HUDEP-2 (cell line): ENCODE measurements at regions not wholly inside any gene's neighbourhood (a gene's known extent, or its start where the extent isn't known, plus 50 kb on each side); places are given as distances from the start of the nearest gene placed in this dataset.
"Not testable (repeated sequence)": the region's sequence is repeated elsewhere in the genome, so short reads cannot be mapped to it uniquely, and the experiment has no call there.

Source experiments
- DNase-seq, 76 experiments: peaks; one replicate each; lab custom pipeline; 2025; ENCODE audit not compliant: unreplicated experiment in 76 of 76; lab: John Stamatoyannopoulos, UW

DNA sequence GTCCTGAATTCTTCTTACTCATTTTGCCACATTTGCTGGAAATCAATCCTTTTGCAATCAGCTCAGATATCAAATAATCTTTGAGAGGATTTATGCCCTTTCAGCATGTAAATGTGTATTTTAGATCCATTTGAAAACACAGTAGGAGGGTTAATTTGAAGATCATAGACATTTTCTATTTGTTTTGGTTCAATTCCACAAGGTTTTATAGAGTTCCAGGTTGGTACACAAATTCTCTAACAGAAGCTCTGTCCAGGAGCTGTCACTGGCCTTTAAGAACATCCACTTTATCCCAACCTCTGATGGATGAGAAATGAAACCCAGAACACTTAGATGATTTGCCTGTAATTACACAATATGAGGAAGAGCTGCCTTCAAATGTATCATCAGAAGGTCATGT is 157.3 kb upstream of the CHAC2 start:
- DNase-seq: no peak

DNA sequence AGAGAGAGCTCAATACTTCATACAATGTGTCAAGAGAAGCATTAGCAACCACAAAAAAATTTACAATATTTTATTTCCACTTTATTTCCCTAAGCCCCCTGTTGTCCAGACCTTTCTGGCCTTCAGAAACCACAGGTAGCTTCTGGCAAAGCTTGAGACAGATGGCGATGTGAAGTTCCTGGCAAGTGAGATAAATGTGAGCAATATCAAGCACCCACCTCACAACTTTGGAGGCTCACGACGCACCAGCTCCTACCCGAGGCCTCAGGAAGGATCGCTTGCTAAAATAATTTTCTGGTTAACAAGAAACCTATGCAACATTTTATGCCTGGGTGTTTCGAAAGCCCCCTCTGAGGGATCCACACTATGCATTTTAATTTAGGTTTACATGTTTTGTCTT is 158.1 kb upstream of the CHAC2 start:
- DNase-seq: no peak

DNA sequence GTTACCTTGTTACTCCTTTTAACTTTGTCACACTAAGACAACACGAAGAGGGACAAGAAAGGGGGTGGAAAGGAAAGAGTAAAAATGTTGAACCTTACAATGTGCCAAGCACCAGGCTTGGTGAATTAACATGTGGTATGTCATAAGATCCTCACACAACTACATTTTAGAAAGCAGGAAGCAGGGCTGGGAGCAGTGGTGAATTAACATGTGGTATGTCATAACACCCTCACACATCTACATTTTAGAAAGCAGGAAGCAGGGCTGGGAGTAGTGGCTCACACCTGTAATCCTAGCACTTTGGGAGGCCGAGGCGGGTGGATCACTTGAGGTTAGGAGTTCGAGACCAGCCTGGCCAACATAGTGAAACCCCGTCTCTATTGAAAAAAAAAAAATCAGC is 159.3 kb upstream of the CHAC2 start:
- DNase-seq: no peak

DNA sequence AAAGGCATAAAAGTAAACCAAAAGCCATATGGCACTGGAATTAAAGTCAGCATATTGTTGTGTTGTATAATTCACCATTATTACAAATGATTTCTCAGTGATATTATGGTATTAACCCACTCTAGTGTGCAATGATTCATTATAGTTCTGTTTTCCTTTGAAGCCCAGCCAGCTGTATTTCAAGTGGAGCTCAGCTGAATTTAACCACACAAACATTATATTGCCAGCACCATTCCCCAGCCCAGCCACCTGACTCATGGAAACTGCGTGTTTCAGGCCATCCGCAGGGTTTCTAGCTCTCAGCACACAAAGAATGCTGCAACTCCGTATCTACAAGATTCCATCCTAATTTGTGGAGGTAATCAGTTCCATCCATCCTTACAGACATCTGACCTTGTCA is 166.8 kb upstream of the CHAC2 start:
- DNase-seq: no peak

DNA sequence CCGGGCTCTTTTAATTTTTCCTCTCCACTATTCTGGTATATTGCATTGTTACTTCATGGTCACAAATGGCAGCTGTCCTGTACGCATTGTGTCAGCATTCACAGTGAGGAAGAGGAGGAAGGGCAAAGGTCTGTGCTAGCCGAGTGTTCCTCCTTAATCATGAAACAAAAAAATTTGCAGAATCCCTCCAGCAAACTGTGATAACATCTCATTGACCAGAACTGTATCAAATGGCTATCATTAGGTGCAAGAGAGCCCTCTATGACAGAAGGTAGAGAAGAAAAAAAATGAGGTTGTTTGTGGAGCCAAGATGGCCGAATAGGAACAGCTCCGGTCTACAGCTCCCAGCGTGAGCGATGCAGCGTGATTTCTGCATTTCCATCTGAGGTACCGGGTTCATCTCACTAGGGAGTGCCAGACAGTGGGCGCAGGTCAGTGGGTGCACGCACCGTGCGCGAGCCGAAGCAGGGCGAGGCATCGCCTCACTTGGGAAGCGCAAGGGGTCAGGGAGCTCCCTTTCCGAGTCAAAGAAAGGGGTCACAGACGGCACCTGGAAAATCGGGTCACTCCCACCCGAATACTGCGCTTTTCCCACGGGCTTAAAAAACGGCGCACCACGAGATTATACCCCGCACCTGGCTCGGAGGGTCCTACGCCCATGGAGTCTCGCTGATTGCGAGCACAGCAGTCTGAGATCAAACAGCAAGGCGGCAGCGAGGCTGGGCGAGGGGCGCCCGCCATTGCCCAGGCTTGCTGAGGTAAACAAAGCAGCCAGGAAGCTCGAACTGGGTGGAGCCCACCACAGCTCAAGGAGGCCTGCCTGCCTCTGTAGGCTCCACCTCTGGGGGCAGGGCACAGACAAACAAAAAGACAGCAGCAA is 180.6 kb upstream of the CHAC2 start:
- DNase-seq: not testable (repeated sequence)

DNA sequence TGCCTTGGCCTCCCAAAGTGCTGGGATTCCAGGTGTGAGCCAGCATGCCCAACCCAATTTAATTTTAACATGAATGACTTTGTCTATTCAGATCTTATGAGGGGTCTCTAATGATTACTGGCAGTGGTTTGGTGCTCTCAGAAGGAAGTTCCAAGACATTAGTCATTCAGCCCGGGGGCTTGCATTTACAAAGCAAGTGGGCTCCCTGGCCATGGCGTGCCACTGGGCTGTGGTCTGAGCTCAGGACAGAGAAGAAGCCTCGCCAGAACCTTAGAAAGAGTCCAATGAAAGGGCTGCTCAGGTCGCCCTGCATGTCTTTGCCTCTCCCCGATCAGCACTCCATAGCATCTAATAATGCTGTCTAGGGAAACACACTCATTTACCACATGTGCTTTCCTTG is 182.6 kb upstream of the CHAC2 start:
- no peak for DNase-seq

DNA sequence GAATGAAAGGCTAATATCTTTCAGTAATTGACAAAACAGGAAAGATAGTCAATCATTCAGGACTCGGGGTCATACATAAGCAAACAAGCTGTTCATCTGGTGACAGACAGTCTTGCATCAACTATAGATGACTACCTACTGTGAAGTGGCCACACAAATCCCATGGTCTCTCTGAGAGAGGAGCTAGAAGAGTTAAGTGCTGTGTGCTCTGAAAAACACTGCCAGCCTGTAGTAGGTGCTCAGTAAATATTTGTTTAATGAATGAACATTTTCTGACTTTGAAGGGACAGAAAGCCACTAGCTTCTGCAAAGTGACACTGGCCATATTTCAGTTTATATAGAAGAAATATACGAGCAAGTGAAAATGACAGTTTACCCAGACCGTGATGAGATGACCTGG is 184.0 kb upstream of the CHAC2 start:
- DNase-seq: no peak

DNA sequence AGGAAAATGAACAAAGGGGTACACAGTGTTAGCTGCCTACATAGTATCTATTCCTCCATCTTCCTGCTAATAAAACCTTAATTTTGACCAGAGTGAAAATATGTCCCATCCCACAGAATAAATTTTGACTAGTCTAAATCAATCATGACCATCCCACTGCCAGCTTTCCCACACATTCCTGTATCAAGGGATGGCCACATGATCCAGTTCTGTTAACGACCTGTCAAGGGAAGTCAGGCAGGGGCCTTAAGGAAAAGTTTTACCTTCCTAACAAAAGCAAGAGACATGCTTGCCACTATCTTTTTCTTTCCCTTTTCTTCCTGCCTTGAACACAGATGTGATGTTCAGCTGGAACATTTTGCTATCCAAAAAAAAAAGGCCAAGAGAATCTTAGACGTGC is 185.0 kb upstream of the CHAC2 start:
- no peak for DNase-seq

DNA sequence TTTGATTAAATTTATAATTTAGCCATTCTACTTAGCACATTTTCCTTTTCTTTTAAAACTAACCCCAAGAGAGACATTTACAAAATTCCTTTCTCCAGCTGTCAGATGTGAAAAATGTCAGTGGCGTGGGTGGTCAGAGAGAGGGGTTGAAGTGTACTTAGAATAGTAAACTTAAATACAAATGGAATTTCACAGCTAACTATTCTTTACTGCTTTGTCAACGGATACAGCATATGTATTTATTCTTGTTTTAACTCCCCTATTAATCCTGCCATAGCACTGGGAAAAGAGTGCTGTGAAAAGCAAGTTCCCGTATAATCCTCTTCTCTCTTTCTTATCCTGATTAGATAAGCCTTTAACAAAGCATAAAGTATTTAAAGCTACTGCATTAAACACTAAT is 191.4 kb upstream of the CHAC2 start:
- no peak for DNase-seq

DNA sequence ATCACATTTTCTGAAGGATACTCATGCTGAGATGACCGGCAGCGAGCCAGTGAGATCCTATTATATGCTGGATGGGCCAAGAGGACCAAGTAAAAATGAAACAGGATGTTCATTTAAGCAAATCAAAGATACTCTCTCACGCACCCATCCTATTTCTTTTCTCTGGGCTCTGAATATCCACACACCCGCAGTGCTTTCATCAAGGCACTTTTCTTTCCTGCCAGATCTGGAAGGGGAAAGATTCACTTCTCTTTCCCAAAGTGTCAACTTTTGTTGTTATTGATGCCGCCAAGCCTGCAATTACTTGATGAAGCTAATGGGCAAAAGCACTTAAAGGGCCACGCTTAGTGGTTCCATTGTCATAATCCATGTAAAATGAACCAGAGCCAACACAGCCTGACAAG is 191.9 kb upstream of the CHAC2 start:
- DNase-seq: no peak

DNA sequence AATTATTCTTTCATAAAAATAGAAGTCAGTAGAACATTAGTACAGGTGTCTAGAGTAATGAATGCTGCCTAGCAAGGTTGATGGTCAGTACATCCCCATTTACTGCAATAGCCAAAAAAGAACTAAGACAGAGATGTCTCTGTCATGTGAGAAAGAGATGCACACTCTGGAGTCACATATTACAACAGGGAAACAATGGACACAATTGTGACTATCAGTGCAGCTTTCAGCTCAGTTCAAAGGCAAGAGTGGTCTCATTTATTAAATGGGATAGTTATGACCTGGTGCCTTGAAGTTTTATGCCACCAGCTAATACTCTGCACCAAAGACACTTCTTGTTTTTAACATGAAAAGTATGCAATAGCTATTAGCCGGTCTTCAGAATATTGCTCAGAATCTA is 194.9 kb upstream of the CHAC2 start:
- no peak for DNase-seq

DNA sequence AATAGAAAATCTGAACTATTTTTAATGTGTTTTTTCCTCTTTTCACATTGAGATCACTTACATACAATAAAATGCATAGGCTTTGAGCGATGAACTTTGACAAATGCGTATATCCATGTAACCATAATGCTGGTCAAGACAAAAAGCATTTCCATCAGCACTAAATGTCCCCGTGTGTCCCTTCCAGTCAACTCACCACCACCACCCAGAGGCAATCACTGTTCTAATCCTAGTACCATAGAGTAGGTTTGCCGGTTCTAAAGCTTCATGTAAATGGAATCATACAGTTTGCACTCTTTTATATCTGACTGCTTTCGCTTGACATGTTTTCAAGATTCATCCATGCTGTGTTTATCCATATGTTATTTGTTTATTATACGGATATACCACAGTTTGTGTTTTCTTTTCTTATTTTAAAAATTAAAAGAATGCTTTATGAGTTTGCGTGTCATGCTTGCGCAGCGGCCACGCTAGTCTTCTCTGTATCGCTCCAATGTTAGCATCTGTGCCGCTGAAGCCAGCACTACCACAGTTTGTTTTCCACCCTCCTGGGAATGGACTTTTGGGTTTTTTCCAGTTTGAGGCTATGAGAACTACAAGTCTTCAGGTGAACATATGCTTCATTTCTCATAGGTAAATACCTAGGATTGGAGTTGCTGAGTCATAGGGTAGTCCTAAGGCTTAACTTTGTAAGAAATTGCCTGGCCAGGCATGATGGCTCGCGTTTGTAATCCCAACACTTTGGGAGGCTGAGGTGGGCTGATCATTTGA is 197.5 kb upstream of the CHAC2 start:
- DNase-seq: peak in 2 of 76 experiments; percentile 0 to 3

DNA sequence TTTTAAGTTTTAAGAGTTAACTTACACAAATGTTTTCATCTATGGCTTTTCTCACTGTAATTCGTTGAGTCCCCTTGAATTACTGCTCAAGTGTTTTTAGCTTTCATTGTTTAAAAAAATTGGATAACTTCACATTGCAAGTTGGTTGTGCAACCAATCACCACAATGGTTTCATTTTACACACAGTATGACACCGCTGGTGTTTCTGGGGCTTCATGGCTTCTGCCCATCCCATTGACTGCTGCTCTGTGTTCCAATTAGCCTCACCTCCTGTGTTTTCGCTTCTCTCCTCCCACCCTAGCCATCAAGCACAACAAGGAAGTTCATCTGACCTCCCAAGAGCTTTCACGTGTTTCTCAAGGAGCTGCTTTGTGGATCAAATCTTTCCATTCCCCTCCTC is 199.1 kb upstream of the CHAC2 start:
- DNase-seq: no peak

DNA sequence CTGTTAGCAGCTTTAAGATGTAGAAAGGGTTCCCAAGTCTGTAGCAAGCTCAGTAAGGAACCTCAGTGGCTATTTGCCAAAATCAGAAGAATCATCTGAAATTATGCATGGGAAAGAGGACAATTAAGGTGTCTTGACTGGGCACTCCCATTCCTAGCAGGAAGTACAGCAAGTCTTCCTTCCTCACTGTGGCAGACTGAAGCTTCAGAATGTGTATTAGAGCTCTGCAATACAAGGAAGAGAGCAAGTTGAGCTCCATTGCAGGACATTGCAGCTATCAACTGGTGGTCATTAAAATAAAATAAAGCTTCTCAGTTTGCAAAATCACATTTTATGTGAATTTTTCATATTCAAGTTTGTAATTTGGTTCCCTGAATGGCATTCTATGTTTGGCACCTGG is 200.5 kb upstream of the CHAC2 start:
- no peak for DNase-seq

DNA sequence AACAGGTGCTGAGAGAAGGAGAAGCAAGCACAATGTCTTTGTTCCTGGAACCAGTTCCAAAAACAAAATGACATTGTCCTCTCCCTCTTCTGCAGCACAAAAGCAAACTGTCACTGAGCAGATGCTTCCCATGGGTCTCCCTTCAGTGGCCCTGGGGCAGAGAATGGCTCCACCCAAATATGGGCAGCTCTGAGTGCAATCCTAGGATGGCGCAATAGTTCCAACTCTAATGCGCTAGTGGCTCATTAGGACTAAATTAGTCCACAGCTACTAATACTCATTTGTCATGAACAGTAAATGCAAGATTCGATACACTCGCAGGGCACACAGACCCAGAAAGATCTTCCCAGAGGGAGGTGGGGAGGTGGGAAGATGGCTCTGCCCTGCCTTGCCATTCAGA is 205.2 kb upstream of the CHAC2 start:
- DNase-seq: no peak

DNA sequence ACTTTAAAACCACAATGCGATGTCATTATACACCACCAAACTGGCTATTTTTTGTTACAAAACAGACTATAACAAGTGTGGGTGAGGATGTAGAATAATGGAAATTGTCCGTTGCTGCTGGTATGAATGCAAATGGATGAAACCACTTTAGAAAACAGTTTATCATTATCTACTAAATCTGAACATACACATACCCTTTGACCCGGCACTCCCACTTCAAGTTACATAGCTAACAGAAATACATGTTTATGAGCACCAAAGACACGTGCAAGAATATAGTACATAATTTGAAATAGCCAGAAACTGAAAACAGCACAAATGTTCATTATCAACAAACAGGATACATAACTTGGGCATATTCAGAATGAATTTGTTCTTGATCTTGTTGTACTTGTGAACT is 206.4 kb upstream of the CHAC2 start:
- no peak for DNase-seq

DNA sequence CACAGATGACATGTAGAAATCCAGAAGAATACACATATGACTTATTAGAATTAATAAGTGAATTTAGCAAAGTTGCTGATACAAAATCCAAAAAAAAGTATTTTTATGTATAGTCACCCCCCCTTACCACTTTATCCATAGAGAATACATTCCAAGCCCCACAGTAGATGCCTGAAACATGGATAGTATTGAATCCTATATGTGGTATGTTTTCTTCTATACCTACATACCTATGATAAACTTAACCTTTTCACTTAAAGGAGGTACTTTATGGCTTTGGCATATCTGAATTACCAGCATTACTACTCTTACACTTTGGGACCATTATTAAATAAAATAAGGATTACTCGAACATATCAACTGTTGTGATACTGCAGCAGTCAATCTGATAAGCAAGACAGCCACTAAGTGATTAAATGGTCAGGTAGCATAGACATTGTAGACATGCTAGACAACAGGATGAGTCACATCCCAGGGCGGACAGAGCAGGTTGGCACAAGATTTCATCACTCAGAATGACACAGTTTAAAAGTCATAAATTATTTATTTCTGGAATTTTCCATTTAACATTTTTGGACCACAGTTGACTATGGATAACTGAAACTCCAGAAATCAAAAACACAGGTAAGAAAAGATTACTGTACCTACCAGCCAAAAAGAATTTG is 208.2 kb upstream of the CHAC2 start:
- DNase-seq: no peak

DNA sequence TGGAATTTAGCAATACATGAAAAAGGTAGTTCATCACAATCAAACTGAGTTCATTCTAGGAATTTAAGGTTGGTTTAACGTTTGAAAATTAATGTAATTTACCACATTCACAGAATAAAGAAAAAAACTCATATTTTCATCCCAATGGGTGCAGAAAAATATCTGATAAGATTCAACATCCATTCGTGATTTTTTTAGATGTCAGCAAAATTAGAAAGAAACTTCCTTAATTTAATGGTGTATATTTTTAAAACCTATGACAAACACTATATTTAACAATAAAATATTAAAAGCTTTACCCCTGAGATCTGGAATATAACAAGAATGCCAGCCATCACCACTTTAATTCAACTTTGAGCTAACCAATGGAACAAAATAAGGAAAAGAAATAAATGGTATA is 208.7 kb upstream of the CHAC2 start:
- DNase-seq: no peak

DNA sequence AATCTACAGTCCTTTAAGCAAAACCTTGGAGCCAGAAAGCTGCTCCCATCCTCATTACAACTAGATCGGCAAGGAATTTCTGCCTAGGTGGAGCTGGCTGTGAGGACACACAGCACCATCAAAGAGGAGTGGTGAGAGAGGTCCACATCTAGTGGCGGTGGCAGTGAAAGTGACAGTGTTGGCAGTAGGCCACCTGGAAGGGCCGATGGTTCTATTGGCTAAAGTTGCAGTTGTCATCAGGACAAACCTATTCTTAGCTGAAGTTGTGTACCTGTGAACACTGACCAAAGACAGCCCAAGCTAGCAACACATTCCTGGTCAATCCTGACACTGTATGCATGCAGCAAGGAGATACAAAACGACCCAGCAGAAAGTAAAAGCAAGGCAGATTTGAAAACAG is 218.1 kb upstream of the CHAC2 start:
- DNase-seq: no peak

DNA sequence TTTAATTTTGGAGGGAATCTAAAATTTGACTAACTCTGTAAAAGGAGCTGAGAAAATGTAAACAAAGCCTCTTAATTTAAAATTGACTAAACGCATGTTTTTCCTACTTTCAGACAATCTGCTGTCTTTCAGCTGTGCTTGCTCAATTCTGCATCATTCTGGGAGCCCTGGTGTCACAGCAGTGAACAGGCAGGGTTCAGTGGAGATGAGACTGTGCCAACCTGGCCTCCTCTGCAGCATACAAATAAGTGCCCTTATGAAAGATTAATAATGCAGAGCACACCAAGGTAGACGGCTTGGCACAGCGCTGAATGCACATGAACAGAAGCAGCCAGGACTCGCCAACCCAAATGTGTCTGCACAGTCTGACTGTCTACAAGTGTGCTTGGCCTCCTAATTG is 222.0 kb upstream of the CHAC2 start:
- no peak for DNase-seq

DNA sequence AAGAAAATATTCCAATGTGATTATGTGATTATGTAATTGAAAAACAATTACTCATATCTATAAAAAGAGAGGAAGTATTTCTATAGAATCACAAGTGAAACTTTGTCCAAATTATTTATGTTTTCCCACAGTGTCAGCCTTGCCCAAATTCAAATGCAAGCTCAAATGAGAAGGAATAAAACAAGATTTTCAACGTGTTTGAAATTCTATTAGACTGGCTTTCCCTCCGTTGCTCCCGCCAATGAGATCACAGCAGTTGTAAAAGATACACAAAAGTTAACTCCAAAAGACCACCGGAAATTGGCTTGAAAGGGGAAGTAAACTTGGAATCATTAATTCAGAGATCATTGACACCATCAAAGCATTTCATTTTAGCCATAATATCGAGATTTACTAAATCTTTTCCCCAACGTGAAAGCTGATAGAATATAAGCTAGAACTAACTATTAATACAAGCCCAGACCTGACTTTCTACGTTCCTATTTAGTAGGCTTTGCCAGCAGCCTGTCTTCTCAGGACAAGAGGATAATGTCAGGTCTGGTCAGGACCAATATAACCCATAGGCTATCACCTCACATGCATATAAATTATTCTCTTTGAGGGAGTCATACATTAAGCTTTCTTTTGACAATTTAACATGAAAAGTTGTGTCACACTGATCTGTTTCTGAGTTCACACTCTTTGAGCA is 222.6 kb upstream of the CHAC2 start:
- DNase-seq: no peak
